Hepatocyte (in vitro differentiated cells): ENCODE measurements at regions not wholly inside any gene's neighbourhood (a gene's known extent, or its start where the extent isn't known, plus 50 kb on each side); places are given as distances from the start of the nearest gene placed in this dataset.
A peak's percentile ranks its signal among the peaks of the same experiment; 100 is the strongest.
"Not testable (repeated sequence)": the region's sequence is repeated elsewhere in the genome, so short reads cannot be mapped to it uniquely, and the experiment has no call there.

Source experiments
- DNase-seq: peaks from one replicate; pipeline ENCODE4 v3.0.0-alpha.2; 2016; ENCODE audit warnings: low spot score
- H2AFZ ChIP-seq: fragments of 200-600 bp; sonication (generic); 2 replicates; pipeline ENCODE4 v1.6.0; 2016; ENCODE audit warnings: antibody characterized with exemption, mild to moderate bottlenecking
- H3K27ac ChIP-seq: fragments of 200-600 bp; sonication (generic); 2 replicates; pipeline ENCODE4 v1.5.1; 2016; ENCODE audit warnings: mild to moderate bottlenecking
- H3K27me3 ChIP-seq: fragments of 200-600 bp; sonication (generic); 2 replicates; pipeline ENCODE4 v1.6.1; 2016
- H3K36me3 ChIP-seq: fragments of 200-600 bp; sonication (generic); replicated peaks from 2 replicates; pipeline ENCODE4 v1.5.1; 2016; ENCODE audit warnings: low read depth; ENCODE audit not compliant: insufficient read depth
- H3K4me1 ChIP-seq: fragments of 200-600 bp; sonication (generic); 2 replicates; pipeline ENCODE4 v1.5.1; 2016; ENCODE audit warnings: mild to moderate bottlenecking, moderate library complexity; ENCODE audit not compliant: insufficient read depth
- H3K4me2 ChIP-seq: fragments of 200-600 bp; sonication (generic); 2 replicates; pipeline ENCODE4 v1.6.0; 2016
- H3K4me3 ChIP-seq: fragments of 200-600 bp; sonication (generic); 2 replicates; pipeline ENCODE4 v1.5.1; 2016; ENCODE audit warnings: mild to moderate bottlenecking
- H3K79me2 ChIP-seq: fragments of 200-600 bp; sonication (generic); 2 replicates; pipeline ENCODE4 v1.6.0; 2017; ENCODE audit warnings: mild to moderate bottlenecking
- H3K9me2 ChIP-seq: fragments of 200-600 bp; sonication (generic); replicated peaks from 2 replicates; pipeline ENCODE4 v1.6.0; 2017; ENCODE audit warnings: mild to moderate bottlenecking; ENCODE audit not compliant: insufficient read depth
- H3K9me3 ChIP-seq: fragments of 200-600 bp; sonication (generic); 2 replicates; pipeline ENCODE4 v1.5.1; 2016; ENCODE audit warnings: low read depth, mild to moderate bottlenecking
- H4K20me1 ChIP-seq: fragments of 200-600 bp; sonication (generic); 2 replicates; pipeline ENCODE4 v1.6.0; 2016; ENCODE audit warnings: mild to moderate bottlenecking; ENCODE audit not compliant: insufficient read depth, poor library complexity, severe bottlenecking
- CTCF ChIP-seq: fragments of 200-600 bp; sonication (generic); IDR thresholded peaks from 2 replicates; pipeline ENCODE4 v1.5.1; 2016; ENCODE audit warnings: antibody characterized with exemption, mild to moderate bottlenecking; ENCODE audit not compliant: poor library complexity
- EZH2 ChIP-seq: fragments of 200-600 bp; sonication (generic); IDR thresholded peaks from 2 replicates; pipeline ENCODE4 v1.6.1; 2016; ENCODE audit warnings: antibody characterized with exemption, mild to moderate bottlenecking, borderline replicate concordance
- EZH2phosphoT487 ChIP-seq: fragments of 200-600 bp; sonication (generic); IDR thresholded peaks from one replicate; pipeline ENCODE4 v1.6.1; 2018; ENCODE audit warnings: antibody characterized with exemption, mild to moderate bottlenecking, low read depth, moderate library complexity; ENCODE audit not compliant: unreplicated experiment, severe bottlenecking
- WGBS: methylation state at CpG from one replicate; pipeline ENCODE4 v1.1.6; 2016; ENCODE audit warnings: low lambda C conversion rate; ENCODE audit errors: missing lambda C conversion rate; 5-methylcytosine and 5-hydroxymethylcytosine counted together

- TF ChIP-seq EZH2, result no peak
- Histone ChIP-seq H3K27me3 (no peaks in the 10 kb centered on the region), H3K36me3 (no peaks in the 10 kb centered on the region), H3K4me1 (no peaks in the 10 kb centered on the region), H3K27ac (no peak overlapping the region), H3K79me2 (no peaks in the 10 kb centered on the region), H3K9me2 (no peaks in the 10 kb centered on the region), H3K4me2 (no peak overlapping the region), H2AFZ (no peak overlapping the region), H4K20me1 (no peaks in the 10 kb centered on the region), H3K4me3 (no peak overlapping the region), H3K9me3 (no peaks in the 10 kb centered on the region)
- DNase-seq, result no peak
- 56% methylated on average over 1 of the region's 1 CpG for WGBS
Observed at GRCh38 chr11:97770570-97770969, 1250.2 kb upstream of the CNTN5 start.

- H3K27ac ChIP-seq, result no peak overlapping the region
- H2AFZ ChIP-seq, result no peak overlapping the region
- H3K4me2 ChIP-seq, result no peak overlapping the region
- no peak overlapping the region for H3K4me3 ChIP-seq
- H3K79me2 ChIP-seq, result no peaks in the 10 kb centered on the region
- no peak for TF ChIP-seq CTCF
- no peaks in the 10 kb centered on the region for H4K20me1 ChIP-seq
- WGBS, result 51% methylated on average over 5 of the region's 5 CpGs
- H3K27me3 ChIP-seq, result no peaks in the 10 kb centered on the region
- no peak for DNase-seq
- no peaks in the 10 kb centered on the region for H3K36me3 ChIP-seq
- H3K9me2 ChIP-seq, result no peaks in the 10 kb centered on the region
- no peaks in the 10 kb centered on the region for H3K4me1 ChIP-seq
- no peaks in the 10 kb centered on the region for H3K9me3 ChIP-seq
Observed at GRCh38 chr11:97772705-97773104, 1248.0 kb upstream of the CNTN5 start.

DNA sequence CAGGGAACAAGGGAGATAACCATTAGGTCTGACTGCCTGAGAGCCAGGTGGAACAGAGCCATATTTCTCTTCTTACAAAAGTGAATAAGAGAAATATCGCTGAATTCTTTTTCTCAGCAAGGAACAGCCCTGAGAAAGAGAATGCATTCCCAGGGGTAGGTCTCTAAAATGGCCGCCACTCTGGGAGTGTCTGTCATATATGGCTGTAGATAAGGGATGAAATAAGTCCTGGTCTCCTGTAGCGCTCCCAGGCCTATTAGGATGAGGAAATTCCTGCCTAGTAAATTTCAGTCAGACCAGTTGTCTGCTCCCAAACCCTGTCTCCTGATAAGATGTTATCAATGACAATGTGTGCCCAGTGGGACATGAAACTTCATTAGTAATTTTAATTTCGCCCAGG is 1236.4 kb upstream of the CNTN5 start:
- H2AFZ ChIP-seq, H3K4me3 ChIP-seq, H3K79me2 ChIP-seq, H3K9me2 ChIP-seq, H3K4me2 ChIP-seq, H3K27me3 ChIP-seq, H4K20me1 ChIP-seq, H3K9me3 ChIP-seq, H3K4me1 ChIP-seq, H3K36me3 ChIP-seq, H3K27ac ChIP-seq, DNase-seq: not testable (repeated sequence)
- 80% methylated on average over 4 of the region's 4 CpGs for WGBS

DNA sequence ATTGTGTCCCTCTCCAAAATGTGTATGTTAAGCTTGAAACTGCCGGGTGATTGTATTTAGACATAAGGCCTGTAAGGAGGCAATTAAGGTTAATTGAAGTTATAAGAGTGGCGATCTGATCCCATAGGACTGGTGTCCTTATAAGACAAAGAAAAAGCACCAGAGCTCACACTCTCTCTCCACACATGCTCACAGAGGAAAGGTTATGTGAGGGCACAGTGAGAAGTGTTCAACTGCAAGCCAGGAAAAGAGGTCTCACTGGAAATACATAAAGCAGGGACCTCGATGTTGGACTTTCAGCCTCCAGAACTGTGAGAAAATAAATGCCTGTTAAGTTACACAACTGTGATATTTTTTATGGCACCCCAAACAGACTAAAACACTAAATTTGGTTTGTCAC is 1233.8 kb upstream of the CNTN5 start:
- Histone ChIP-seq H3K4me3 (no peak overlapping the region), H3K9me3 (no peaks in the 10 kb centered on the region), H3K4me1 (no peaks in the 10 kb centered on the region), H3K27me3 (no peaks in the 10 kb centered on the region), H3K4me2 (no peak overlapping the region), H3K79me2 (no peaks in the 10 kb centered on the region), H4K20me1 (no peaks in the 10 kb centered on the region), H3K36me3 (no peaks in the 10 kb centered on the region), H3K27ac (no peak overlapping the region), H2AFZ (no peak overlapping the region), H3K9me2 (no peaks in the 10 kb centered on the region)
- no peak for TF ChIP-seq EZH2
- TF ChIP-seq CTCF, result no peak
- TF ChIP-seq EZH2phosphoT487, result no peak
- DNase-seq, result no peak
- WGBS, result 67% methylated on average over 3 of the region's 3 CpGs

GRCh38 chr11:97794876-97795275 is 1225.9 kb upstream of the CNTN5 start:
- peak; percentile 5 for DNase-seq
- Histone ChIP-seq H3K27ac (no peak overlapping the region), H3K27me3 (no peaks in the 10 kb centered on the region), H3K9me2 (no peaks in the 10 kb centered on the region), H3K79me2 (no peaks in the 10 kb centered on the region), H3K4me2 (no peak overlapping the region), H3K4me1 (no peaks in the 10 kb centered on the region), H3K9me3 (no peaks in the 10 kb centered on the region), H3K36me3 (no peaks in the 10 kb centered on the region), H3K4me3 (no peak overlapping the region), H4K20me1 (no peaks in the 10 kb centered on the region), H2AFZ (no peak overlapping the region)
- TF ChIP-seq EZH2phosphoT487, result no peak
- TF ChIP-seq CTCF, result no peak
- TF ChIP-seq EZH2, result no peak
- 37% methylated on average over 2 of the region's 2 CpGs for WGBS
